IPS-18c (cell line): ENCODE measurements at regions not wholly inside any gene's neighbourhood (a gene's known extent, or its start where the extent isn't known, plus 50 kb on each side); places are given as distances from the start of the nearest gene placed in this dataset.
"Not testable (repeated sequence)": the region's sequence is repeated elsewhere in the genome, so short reads cannot be mapped to it uniquely, and the experiment has no call there.

ENCODE experiments used
- H3K4me3 ChIP-seq: 2 replicates; pipeline ENCODE4 v1.7.0; 2013; ENCODE audit warnings: low read depth, mild to moderate bottlenecking, low read length, moderate library complexity; ENCODE audit not compliant: insufficient read depth
- H3K9me3 ChIP-seq: one replicate; pipeline ENCODE4 v1.6.1; 2013; ENCODE audit warnings: mild to moderate bottlenecking, low read length, moderate library complexity; ENCODE audit not compliant: control insufficient read depth, insufficient read depth

GRCh38 chr15:46941241-46941640, 776.1 kb upstream of the SEMA6D start:
- Histone ChIP-seq H3K9me3 (no peaks in the 10 kb centered on the region), H3K4me3 (no peak overlapping the region)

GRCh38 chr15:46946953-46947352, 770.4 kb upstream of the SEMA6D start:
- no peaks in the 10 kb centered on the region for H3K9me3 ChIP-seq
- no peak overlapping the region for H3K4me3 ChIP-seq

- H3K9me3 ChIP-seq: no peaks in the 10 kb centered on the region
- no peak overlapping the region for H3K4me3 ChIP-seq
Measured at GRCh38 chr15:46955576-46955975, 761.7 kb upstream of the SEMA6D start.

GRCh38 chr15:46956456-46956855, 760.8 kb upstream of the SEMA6D start:
- Histone ChIP-seq H3K4me3 (no peak overlapping the region), H3K9me3 (no peaks in the 10 kb centered on the region)

GRCh38 chr15:46956881-46957280, 760.4 kb upstream of the SEMA6D start:
- H3K4me3 ChIP-seq: no peak overlapping the region

GRCh38 chr15:46960581-46960980, 756.7 kb upstream of the SEMA6D start:
- Histone ChIP-seq H3K9me3 (no peaks in the 10 kb centered on the region), H3K4me3 (no peak overlapping the region)

More at GRCh38 chr15:46956881-46957280, 760.4 kb upstream of the SEMA6D start:
- no peaks in the 10 kb centered on the region for H3K9me3 ChIP-seq

GRCh38 chr15:46961795-46962194, 755.5 kb upstream of the SEMA6D start:
- Histone ChIP-seq H3K4me3 (no peak overlapping the region), H3K9me3 (no peaks in the 10 kb centered on the region)

GRCh38 chr15:46988055-46988454, 729.2 kb upstream of the SEMA6D start:
- not testable (repeated sequence) for H3K9me3 ChIP-seq, H3K4me3 ChIP-seq

- H3K4me3 ChIP-seq: no peak overlapping the region
- no peaks in the 10 kb centered on the region for H3K9me3 ChIP-seq
Measured at GRCh38 chr15:46996359-46996758, 720.9 kb upstream of the SEMA6D start.

- no peaks in the 10 kb centered on the region for H3K9me3 ChIP-seq
- no peak overlapping the region for H3K4me3 ChIP-seq
Measured at GRCh38 chr15:46997501-46997900, 719.8 kb upstream of the SEMA6D start.

GRCh38 chr15:47003568-47003967, 713.7 kb upstream of the SEMA6D start:
- Histone ChIP-seq H3K4me3 (no peak overlapping the region), H3K9me3 (no peaks in the 10 kb centered on the region)

- H3K9me3 ChIP-seq: no peaks in the 10 kb centered on the region
- no peak overlapping the region for H3K4me3 ChIP-seq
Measured at GRCh38 chr15:47013446-47013845, 703.9 kb upstream of the SEMA6D start.

GRCh38 chr15:47027322-47027946, 689.9 kb upstream of the SEMA6D start:
- no peaks in the 10 kb centered on the region for H3K9me3 ChIP-seq

GRCh38 chr15:47035475-47036406, 681.6 kb upstream of the SEMA6D start:
- H3K4me3 ChIP-seq: no peak overlapping the region
- H3K9me3 ChIP-seq: no peaks in the 10 kb centered on the region

More at GRCh38 chr15:47027322-47027946, 689.9 kb upstream of the SEMA6D start:
- no peak overlapping the region for H3K4me3 ChIP-seq

- H3K4me3 ChIP-seq: no peak overlapping the region
Measured at GRCh38 chr15:47037003-47037402, 680.3 kb upstream of the SEMA6D start.

GRCh38 chr15:47039225-47039624, 678.1 kb upstream of the SEMA6D start:
- Histone ChIP-seq H3K9me3 (no peaks in the 10 kb centered on the region), H3K4me3 (no peak overlapping the region)

More at GRCh38 chr15:47037003-47037402, 680.3 kb upstream of the SEMA6D start:
- no peaks in the 10 kb centered on the region for H3K9me3 ChIP-seq

- Histone ChIP-seq H3K9me3 (peaks cover 3% of the 10 kb centered on the region), H3K4me3 (no peak overlapping the region)
Measured at GRCh38 chr15:47041301-47041700, 676.0 kb upstream of the SEMA6D start.

- H3K9me3 ChIP-seq: not testable (repeated sequence)
Measured at GRCh38 chr15:47047981-47048380, 669.3 kb upstream of the SEMA6D start.

More at GRCh38 chr15:47047981-47048380, 669.3 kb upstream of the SEMA6D start:
- not testable (repeated sequence) for H3K4me3 ChIP-seq
